WTC11 (cell line): ENCODE measurements at regions not wholly inside any gene's neighbourhood (a gene's known extent, or its start where the extent isn't known, plus 50 kb on each side); places are given as distances from the start of the nearest gene placed in this dataset.

Experiments
- ATAC-seq: fragments of 200-7000 bp; cut with Tn5 transposase; 2 replicates; pipeline ENCODE4 v1.10.0; 2021; ENCODE audit warnings: mild to moderate bottlenecking, moderate library complexity
- CTCF ChIA-PET: fragments of 300-600 bp; sonication (Branson Sonifier 250); formaldehyde crosslinking; loops from one replicate; lab custom pipeline; 2021; ENCODE audit warnings: antibody characterized with exemption; lab: Charles Lee
- POLR2A ChIA-PET: fragments of 350-600 bp; sonication (Branson Sonifier 250); formaldehyde crosslinking; loops from one replicate; lab custom pipeline; 2021; ENCODE audit warnings: antibody characterized with exemption; lab: Charles Lee
- DNase-seq: peaks from one replicate; pipeline ENCODE4 v3.0.0; 2021; ENCODE audit warnings: low spot score
- H3K27ac Mint-ChIP-seq: 2 replicates; pipeline ENCODE4 v1.8.0; 2021; ENCODE audit warnings: mixed read lengths
- H3K27me3 Mint-ChIP-seq: 2 replicates; pipeline ENCODE4 v1.8.0; 2021; ENCODE audit warnings: low read depth, mild to moderate bottlenecking, moderate library complexity, mixed read lengths
- H3K36me3 Mint-ChIP-seq: 2 replicates; pipeline ENCODE4 v1.8.0; 2021; ENCODE audit warnings: mixed read lengths
- H3K4me1 Mint-ChIP-seq: 2 replicates; pipeline ENCODE4 v1.8.0; 2022; ENCODE audit warnings: mixed read lengths
- H3K4me3 Mint-ChIP-seq: 2 replicates; pipeline ENCODE4 v1.8.0; 2021; ENCODE audit warnings: mild to moderate bottlenecking, moderate library complexity, mixed read lengths
- H3K9me3 Mint-ChIP-seq: 2 replicates; pipeline ENCODE4 v1.8.0; 2021; ENCODE audit warnings: mixed read lengths
- ARID4B ChIP-seq: sonication (generic); formaldehyde crosslinking; IDR thresholded peaks from 2 replicates; pipeline ENCODE4 v1.8.0; 2023; ENCODE audit warnings: missing genetic modification reagents, mild to moderate bottlenecking, borderline replicate concordance
- CREB1 ChIP-seq: sonication (generic); formaldehyde crosslinking; IDR thresholded peaks from 2 replicates; pipeline ENCODE4 v1.8.0; 2023; ENCODE audit warnings: mild to moderate bottlenecking, missing genetic modification reagents
- FOXJ3 ChIP-seq: sonication (generic); formaldehyde crosslinking; IDR thresholded peaks from 2 replicates; pipeline ENCODE4 v1.9.0; 2021; ENCODE audit warnings: missing genetic modification reagents, mild to moderate bottlenecking, borderline replicate concordance
- MLX ChIP-seq: sonication (generic); formaldehyde crosslinking; IDR thresholded peaks from 2 replicates; pipeline ENCODE4 v1.8.1; 2023; ENCODE audit warnings: mild to moderate bottlenecking, missing genetic modification reagents, moderate library complexity
- PRDM15 ChIP-seq: sonication (generic); formaldehyde crosslinking; IDR thresholded peaks from 2 replicates; pipeline ENCODE4 v1.8.0; 2022; ENCODE audit warnings: missing genetic modification reagents
- SOX15 ChIP-seq: fragments of 250-450 bp; sonication (Bioruptor Pico); IDR thresholded peaks from 2 replicates; pipeline ENCODE4 v1.9.0; 2021; ENCODE audit warnings: mild to moderate bottlenecking
- STAT6 ChIP-seq: sonication (generic); formaldehyde crosslinking; conservative IDR thresholded peaks from 2 replicates; pipeline ENCODE4 v1.8.1; 2023; ENCODE audit warnings: mild to moderate bottlenecking, low read depth, missing genetic modification reagents, moderate library complexity
- TCF7 ChIP-seq: sonication (generic); formaldehyde crosslinking; IDR thresholded peaks from 2 replicates; pipeline ENCODE4 v1.8.0; 2022; ENCODE audit warnings: mild to moderate bottlenecking, low read depth, missing genetic modification reagents, moderate library complexity
- ZNF232 ChIP-seq: sonication (generic); formaldehyde crosslinking; IDR thresholded peaks from 2 replicates; pipeline ENCODE4 v1.8.0; 2022; ENCODE audit warnings: mild to moderate bottlenecking, missing genetic modification reagents
- ZNF532 ChIP-seq: fragments of 250-450 bp; sonication (Bioruptor Pico); IDR thresholded peaks from 2 replicates; pipeline ENCODE4 v1.9.0; 2021; ENCODE audit warnings: mild to moderate bottlenecking, borderline replicate concordance

GRCh38 chr22:22953791-22954190, 66.2 kb downstream of the IGLL5 start:
- Mint-ChIP-seq H3K27me3 (peaks cover 80% of the 10 kb centered on the region), H3K4me1 (no peaks in the 10 kb centered on the region), H3K4me3 (no peak overlapping the region), H3K36me3 (no peaks in the 10 kb centered on the region), H3K9me3 (peaks cover 7% of the 10 kb centered on the region)
- DNase-seq: no peak
- CTCF ChIA-PET: interaction anchor here (0.6 to 6.1 kb wide), 36 partner anchors 10 to 531 kb away, joined by 3 to 91 read pairs (median 7); no protein-coding TSS in a partner anchor
- TF ChIP-seq CREB1 (no peak), ZNF532 (CRISPR knock-in tag) (no peak), TCF7 (no peak), PRDM15 (CRISPR knock-in tag) (no peak), FOXJ3 (no peak), MLX (CRISPR knock-in tag) (no peak), ZNF232 (CRISPR knock-in tag) (no peak), SOX15 (no peak), ARID4B (CRISPR knock-in tag) (no peak), STAT6 (CRISPR knock-in tag) (no peak)
- TF ChIP-seq, all 79 proteins: peak for 0
- no peak overlapping the region for H3K27ac Mint-ChIP-seq
- no peak for ATAC-seq
- POLR2A ChIA-PET: no interaction called here
